Muscle of leg (tissue), 3 donors: ENCODE measurements at regions not wholly inside any gene's neighbourhood (a gene's known extent, or its start where the extent isn't known, plus 50 kb on each side); places are given as distances from the start of the nearest gene placed in this dataset.

Experiments used
- DNase-seq: peaks from one replicate; pipeline ENCODE4 v3.0.0; 2013
- H3K27ac ChIP-seq: one replicate; pipeline ENCODE4 v1.5.1; 2013; ENCODE audit warnings: mild to moderate bottlenecking, low read length, control low read depth
- H3K27me3 ChIP-seq: one replicate; pipeline ENCODE4 v1.6.1; 2013; ENCODE audit warnings: low read length; ENCODE audit not compliant: control insufficient read depth, insufficient read depth
- H3K36me3 ChIP-seq: one replicate; pipeline ENCODE4 v1.6.1; 2013; ENCODE audit warnings: low read length; ENCODE audit not compliant: control insufficient read depth, insufficient read depth
- H3K4me1 ChIP-seq: one replicate; pipeline ENCODE4 v1.6.1; 2013; ENCODE audit warnings: low read length; ENCODE audit not compliant: control insufficient read depth, insufficient read depth
- H3K4me3 ChIP-seq: one replicate; pipeline ENCODE4 v1.5.1; 2013; ENCODE audit warnings: low read length, control low read depth
- H3K9me3 ChIP-seq: replicated peaks from 2 replicates; pipeline ENCODE4 v1.6.1; 2013; ENCODE audit warnings: low read depth, low read length; ENCODE audit not compliant: control insufficient read depth
- WGBS: methylation state at CpG from one replicate; pipeline ENCODE4 v1.1.5; 2013; ENCODE audit warnings: missing lambda C conversion rate; ENCODE audit not compliant: insufficient coverage; 5-methylcytosine and 5-hydroxymethylcytosine counted together

DNA sequence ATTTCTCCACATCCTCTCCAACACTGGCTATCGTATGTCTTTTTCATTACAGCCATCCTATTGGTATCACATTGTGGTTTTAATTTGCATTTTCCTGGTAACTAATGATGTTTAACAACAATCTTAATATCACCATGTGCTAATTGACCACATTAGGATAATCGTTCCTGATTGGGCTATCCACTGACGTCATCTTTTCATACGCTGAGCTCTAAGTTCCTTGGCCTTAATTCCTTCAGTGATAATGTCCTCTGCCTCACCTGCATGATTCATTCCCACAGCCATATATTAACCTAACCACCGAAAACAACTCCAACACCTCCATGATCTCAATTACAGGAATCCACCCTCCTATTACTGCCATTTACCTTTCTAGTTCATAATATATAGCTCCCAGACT, 547.9 kb upstream of the BRINP1 start:
- Histone ChIP-seq H3K36me3 (no peaks in the 10 kb centered on the region), H3K27me3 (no peaks in the 10 kb centered on the region), H3K27ac (no peak overlapping the region), H3K9me3 (peaks cover 2% of the 10 kb centered on the region), H3K4me3 (no peak overlapping the region), H3K4me1 (no peaks in the 10 kb centered on the region)
- DNase-seq = no peak
- 84% methylated on average over 4 of the region's 5 CpGs for WGBS

DNA sequence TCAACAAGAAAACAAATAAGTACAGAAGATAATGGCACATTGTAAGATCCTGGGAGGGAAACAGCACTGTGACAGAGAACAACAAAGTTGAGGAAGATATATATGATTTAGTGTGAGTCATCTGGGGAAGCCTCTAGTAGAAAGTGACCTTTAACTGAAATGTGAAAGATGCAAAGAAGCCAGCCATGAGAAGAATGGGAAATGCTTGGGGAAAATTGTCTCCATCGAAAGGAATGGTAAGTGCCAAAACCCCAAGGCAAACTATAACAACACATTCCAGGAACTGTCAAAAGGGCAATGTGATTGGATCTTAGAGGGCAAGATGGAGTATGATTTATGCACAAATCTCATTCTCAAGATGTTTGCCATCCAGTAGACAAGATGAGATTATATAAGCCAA, 537.8 kb upstream of the BRINP1 start:
- Histone ChIP-seq H3K36me3 (no peaks in the 10 kb centered on the region), H3K4me1 (no peaks in the 10 kb centered on the region), H3K27ac (no peak overlapping the region), H3K9me3 (no peaks in the 10 kb centered on the region), H3K27me3 (no peaks in the 10 kb centered on the region), H3K4me3 (no peak overlapping the region)
- no peak for DNase-seq
- WGBS = no CpG with 5 or more reads among the region's 1 CpG

DNA sequence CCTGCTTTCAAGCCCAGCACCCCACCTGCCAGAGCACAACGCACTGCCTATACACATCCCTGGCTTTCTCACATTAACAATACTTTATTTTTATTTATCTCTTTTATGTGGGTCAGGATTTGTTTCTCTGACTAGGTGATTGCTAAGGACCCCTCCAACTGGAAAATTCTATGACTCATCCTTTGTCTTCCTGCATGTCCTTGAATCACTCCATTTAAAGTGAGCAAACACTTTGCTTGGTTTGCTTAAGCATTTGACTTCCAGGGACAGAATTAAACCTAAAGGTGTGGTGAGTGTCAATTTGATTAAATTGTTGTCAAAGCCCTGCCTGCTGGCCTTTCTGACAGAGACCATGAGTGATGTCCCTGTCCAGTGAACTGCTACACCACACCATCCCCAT, 536.5 kb upstream of the BRINP1 start:
- Histone ChIP-seq H3K4me3 (no peak overlapping the region), H3K36me3 (no peaks in the 10 kb centered on the region), H3K27me3 (no peaks in the 10 kb centered on the region), H3K4me1 (no peaks in the 10 kb centered on the region), H3K9me3 (no peaks in the 10 kb centered on the region), H3K27ac (no peak overlapping the region)
- no peak for DNase-seq
- no CpG with 5 or more reads among the region's 1 CpG for WGBS

GRCh38 chr9:119903851-119904250, 534.6 kb upstream of the BRINP1 start:
- H3K27ac ChIP-seq = no peak overlapping the region

DNA sequence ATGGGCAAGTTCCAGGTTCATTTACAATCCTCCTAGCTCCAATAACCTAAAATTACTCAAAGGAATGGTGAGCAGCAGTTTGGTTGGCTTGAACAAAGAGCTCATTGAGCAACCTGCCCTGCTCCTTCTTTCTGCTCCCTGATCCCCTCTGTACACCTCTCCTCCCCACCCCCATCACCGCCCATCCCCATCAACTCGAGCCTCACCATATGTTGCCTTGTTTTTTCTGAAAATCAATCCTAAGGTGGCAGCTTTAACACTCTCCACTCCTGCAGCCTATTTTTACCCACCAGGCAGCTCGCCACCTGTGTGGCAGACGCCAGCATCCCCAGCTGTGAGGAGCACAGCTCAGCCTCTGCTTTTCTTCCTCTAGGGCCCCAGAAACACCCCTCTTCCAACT, 533.4 kb upstream of the BRINP1 start:
- Histone ChIP-seq H3K36me3 (no peaks in the 10 kb centered on the region), H3K4me1 (no peaks in the 10 kb centered on the region)
- WGBS = 19% methylated on average over 4 of the region's 4 CpGs

More at GRCh38 chr9:119903851-119904250, 534.6 kb upstream of the BRINP1 start:
- no peak overlapping the region for H3K4me3 ChIP-seq
- no peaks in the 10 kb centered on the region for H3K36me3 ChIP-seq
- H3K4me1 ChIP-seq = no peaks in the 10 kb centered on the region
- WGBS = 73% methylated on average over 4 of the region's 5 CpGs
- no peaks in the 10 kb centered on the region for H3K27me3 ChIP-seq
- no peak for DNase-seq
- no peaks in the 10 kb centered on the region for H3K9me3 ChIP-seq

GRCh38 chr9:119898316-119898715, 529.1 kb upstream of the BRINP1 start:
- Histone ChIP-seq H3K27me3 (no peaks in the 10 kb centered on the region), H3K9me3 (no peaks in the 10 kb centered on the region)

More for the DNA sequence above, 533.4 kb upstream of the BRINP1 start:
- Histone ChIP-seq H3K9me3 (no peaks in the 10 kb centered on the region), H3K27me3 (no peaks in the 10 kb centered on the region), H3K4me3 (no peak overlapping the region), H3K27ac (no peak overlapping the region)
- DNase-seq = no peak

GRCh38 chr9:119884438-119884837, 515.2 kb upstream of the BRINP1 start:
- no peak for DNase-seq
- Histone ChIP-seq H3K4me1 (no peaks in the 10 kb centered on the region), H3K9me3 (no peaks in the 10 kb centered on the region), H3K27me3 (no peaks in the 10 kb centered on the region), H3K4me3 (no peak overlapping the region), H3K27ac (no peak overlapping the region), H3K36me3 (no peaks in the 10 kb centered on the region)
- no CpG with 5 or more reads among the region's 2 CpGs for WGBS

More at GRCh38 chr9:119898316-119898715, 529.1 kb upstream of the BRINP1 start:
- no peaks in the 10 kb centered on the region for H3K4me1 ChIP-seq
- no peak overlapping the region for H3K4me3 ChIP-seq
- H3K36me3 ChIP-seq = no peaks in the 10 kb centered on the region
- H3K27ac ChIP-seq = no peak overlapping the region
- DNase-seq = no peak

DNA sequence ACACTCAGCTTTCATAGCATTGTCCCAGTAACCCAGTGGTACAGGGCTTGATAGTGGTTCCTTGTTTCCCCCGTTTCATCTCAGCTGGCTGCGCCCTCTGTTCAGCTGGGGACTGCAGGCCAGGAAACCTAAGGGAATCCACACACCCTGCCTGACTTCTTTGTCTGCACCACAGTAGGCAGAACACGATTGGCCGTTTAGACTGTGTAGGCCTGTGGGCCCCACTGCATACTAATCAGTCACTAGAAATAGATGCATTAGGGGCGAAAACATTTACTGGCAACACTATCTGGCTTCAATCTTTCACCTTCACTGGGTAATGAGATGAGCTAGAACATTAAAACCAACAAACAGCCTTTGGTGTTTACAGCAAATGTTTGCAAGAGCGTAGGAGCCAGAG, 512.7 kb upstream of the BRINP1 start:
- DNase-seq = no peak
- no peak overlapping the region for H3K27ac ChIP-seq
- H3K4me3 ChIP-seq = no peak overlapping the region
- 78% methylated on average over 3 of the region's 6 CpGs for WGBS
- H3K9me3 ChIP-seq = no peaks in the 10 kb centered on the region
- H3K27me3 ChIP-seq = no peaks in the 10 kb centered on the region
- H3K36me3 ChIP-seq = no peaks in the 10 kb centered on the region
- no peaks in the 10 kb centered on the region for H3K4me1 ChIP-seq

DNA sequence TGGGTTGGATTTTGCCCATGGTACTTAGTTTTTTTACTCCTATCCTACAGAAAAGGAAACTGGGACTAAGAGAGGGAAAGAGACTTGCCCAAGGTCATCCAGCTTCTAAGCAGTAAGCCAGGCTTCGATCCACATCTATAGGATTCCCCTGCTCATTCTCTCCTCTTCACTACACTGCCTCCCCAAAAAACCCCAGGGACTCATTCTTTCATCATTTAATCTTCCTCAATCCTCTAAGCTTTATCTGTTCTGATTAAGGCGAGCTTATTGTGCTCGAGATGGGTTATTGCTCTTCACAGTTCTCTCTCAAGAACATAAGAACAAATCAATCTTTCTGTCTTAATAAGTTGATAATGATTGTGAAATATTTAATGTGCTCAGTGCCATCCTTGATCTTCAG, 511.1 kb upstream of the BRINP1 start:
- WGBS = 60% methylated on average over 1 of the region's 3 CpGs

GRCh38 chr9:119877306-119877705, 508.1 kb upstream of the BRINP1 start:
- no peaks in the 10 kb centered on the region for H3K4me1 ChIP-seq
- no peak for DNase-seq
- no peaks in the 10 kb centered on the region for H3K36me3 ChIP-seq
- no peak overlapping the region for H3K27ac ChIP-seq
- no peaks in the 10 kb centered on the region for H3K27me3 ChIP-seq
- WGBS = 53% methylated on average over 3 of the region's 6 CpGs
- H3K4me3 ChIP-seq = no peak overlapping the region
- no peaks in the 10 kb centered on the region for H3K9me3 ChIP-seq

More for the DNA sequence above, 511.1 kb upstream of the BRINP1 start:
- Histone ChIP-seq H3K4me3 (no peak overlapping the region), H3K27ac (no peak overlapping the region), H3K27me3 (no peaks in the 10 kb centered on the region), H3K4me1 (no peaks in the 10 kb centered on the region), H3K36me3 (no peaks in the 10 kb centered on the region), H3K9me3 (no peaks in the 10 kb centered on the region)
- no peak for DNase-seq

- no CpG with 5 or more reads among the region's 3 CpGs for WGBS
Measured at GRCh38 chr9:119873877-119874276, 504.6 kb upstream of the BRINP1 start.

More at GRCh38 chr9:119873877-119874276, 504.6 kb upstream of the BRINP1 start:
- H3K4me1 ChIP-seq = no peaks in the 10 kb centered on the region
- H3K27ac ChIP-seq = no peak overlapping the region
- H3K36me3 ChIP-seq = no peaks in the 10 kb centered on the region
- H3K27me3 ChIP-seq = no peaks in the 10 kb centered on the region
- no peak for DNase-seq
- H3K9me3 ChIP-seq = no peaks in the 10 kb centered on the region
- H3K4me3 ChIP-seq = no peak overlapping the region
